HG03571 (cell line): ENCODE measurements at regions not wholly inside any gene's neighbourhood (a gene's known extent, or its start where the extent isn't known, plus 50 kb on each side); places are given as distances from the start of the nearest gene placed in this dataset.

Experiments used
- ATAC-seq: cut with Tn5 transposase; IDR thresholded peaks from one replicate; pipeline ENCODE4 v1.9.1; 2021; ENCODE audit not compliant: unreplicated experiment

DNA sequence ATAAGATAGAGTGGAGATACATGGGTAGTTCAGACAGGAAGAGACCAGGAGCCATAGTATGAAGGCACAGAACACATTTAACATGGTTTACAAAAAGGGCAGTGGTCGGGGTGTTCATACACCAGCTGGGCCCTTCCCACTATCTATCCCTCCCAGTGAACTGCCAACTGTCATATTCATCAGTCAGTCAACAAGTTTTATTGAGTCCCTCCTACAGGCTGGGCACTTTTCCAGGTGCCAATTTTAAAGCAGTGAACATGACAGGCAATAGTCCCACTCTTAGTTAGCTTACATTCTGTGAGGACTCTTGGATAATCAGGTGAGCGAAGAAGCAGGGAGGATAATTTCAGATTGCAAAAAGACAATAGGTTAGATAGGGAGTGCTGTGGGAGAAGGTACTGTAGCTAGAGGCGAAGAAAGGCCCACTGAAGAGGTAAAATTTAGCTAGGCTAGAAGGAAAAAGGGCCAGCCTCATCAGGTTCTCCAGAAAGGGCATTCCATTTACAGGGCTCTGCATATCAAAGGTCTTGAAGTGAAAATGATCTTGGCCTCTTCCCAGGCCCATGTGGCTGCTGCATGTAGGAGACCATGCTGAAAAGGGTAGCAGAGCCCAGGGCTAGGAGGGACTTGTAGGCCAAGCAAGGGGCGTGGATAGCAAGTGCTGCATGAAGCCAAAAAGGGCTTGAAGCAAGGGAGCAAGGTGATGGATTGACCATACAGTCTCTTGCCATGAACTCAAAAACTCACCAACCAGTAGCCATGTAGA lies 274.7 kb upstream of the SNX7 start:
- no peak for ATAC-seq

DNA sequence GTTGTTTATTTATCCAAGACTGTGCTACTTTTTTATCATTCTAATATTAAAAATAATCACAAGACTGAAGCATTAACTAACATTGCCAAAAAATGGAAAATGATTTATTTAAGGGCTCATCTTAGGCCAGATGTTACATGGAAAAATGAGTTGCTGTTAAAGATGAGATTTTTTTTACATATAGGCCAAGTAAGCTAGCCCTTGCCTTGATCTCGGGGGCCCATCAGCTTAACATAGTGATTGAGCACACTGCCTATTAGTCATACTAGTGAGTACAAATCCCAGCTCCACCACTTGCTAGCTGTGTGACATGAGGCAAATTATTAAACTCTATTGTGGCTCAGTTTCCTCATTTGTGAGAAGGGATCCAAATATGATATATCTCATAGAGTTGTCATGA lies 275.9 kb upstream of the SNX7 start:
- no peak for ATAC-seq

DNA sequence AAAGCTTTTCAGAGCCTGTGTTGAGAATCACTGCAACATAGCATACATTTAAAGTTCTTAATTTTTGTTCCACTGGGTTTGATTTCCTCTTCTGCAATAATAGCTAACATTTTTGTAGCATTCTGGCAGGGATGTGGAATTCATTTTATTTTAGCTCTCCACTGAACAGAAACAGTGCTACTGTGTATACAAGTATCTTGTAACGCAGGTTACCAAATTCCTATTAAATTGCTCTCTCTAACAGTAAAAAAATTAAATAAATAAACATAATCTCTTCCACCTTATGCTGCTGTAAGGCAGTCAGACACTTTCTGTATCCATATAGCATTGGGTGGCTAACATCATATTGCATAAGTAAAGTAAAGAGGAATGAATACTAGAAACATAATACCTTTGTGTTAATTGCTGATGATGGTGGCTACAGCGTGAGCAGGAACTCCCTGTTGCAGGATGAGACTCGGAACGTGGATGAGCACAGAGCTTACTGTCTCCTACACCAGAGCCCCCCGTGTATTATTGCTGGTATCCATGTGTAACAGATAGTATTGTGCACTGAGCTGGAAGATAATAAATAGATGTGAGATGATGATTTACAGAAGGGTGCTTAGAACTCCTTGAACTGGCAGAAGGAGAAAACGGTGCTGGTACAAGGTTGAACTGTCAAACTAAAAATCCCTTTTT lies 276.9 kb upstream of the SNX7 start:
- ATAC-seq: no peak

DNA sequence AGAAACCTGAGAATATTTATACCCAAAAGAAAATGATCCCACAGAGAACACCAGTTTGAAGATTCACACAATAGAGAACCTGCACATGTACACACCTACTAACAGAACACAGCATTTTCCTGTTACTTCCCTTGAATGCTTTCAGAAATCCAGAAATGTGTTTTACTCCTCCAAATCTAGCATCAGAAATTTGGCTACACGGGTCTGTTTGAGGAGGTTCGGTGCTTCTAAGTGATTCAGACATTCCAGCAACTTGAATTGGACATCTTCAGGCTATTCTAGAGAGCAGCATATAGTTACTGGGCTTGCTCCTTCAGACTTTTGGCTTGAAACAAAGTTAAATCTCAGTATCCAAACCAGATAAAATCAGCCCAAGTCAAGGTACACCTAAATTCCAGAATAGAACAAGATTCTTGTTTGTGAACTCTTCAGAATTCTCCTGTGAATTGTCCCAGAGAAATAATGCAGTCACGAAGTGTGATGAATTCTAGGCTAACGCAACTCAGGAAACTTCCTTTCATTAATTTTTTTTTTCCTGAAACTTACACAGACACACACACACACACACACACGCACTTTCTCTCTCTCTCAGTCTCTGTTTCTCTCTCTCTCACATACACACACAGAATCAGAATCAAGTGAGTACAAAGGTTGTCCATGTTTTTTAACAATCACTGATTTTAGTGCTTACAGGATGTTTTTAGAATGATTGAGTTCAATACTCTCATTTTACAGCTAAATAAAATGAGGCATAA lies 278.4 kb upstream of the SNX7 start:
- ATAC-seq: no peak

DNA sequence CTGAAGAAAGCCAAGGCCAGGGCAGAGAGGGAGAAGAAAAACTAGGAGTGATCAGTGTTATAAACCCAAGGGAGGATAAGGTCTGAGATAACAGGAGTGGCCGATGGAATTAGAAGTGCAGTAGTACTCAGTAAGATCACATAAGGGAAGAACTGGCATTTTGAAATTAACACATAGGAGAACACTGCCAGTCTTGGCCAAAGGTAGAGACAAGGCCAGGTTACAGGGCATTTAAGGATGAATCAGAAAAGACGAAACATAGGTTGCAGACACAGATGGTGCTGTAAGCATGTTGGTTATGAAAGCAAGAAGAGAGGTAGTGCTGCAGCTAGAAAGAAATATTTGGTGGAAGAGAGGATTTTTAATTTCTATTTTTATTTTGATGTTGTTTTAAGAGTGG lies 278.9 kb upstream of the SNX7 start:
- ATAC-seq: no peak

DNA sequence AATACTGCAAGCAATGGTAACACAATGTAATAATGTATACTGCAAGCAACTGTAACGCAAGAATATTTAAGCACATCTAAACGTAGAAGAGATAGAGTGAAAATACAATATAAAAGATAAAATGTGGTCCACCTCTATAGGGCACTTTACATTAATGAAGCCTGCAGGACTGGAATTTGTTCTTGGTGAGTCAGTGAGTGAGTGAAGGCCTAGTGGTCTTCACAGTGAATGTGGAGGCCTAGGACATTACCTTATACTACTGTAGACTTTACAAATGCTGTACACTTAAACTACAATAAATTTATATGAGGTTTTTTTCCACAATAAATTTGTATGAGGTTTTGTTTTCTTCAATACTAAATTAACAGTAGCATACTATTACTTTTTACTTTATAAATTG lies 287.4 kb upstream of the SNX7 start:
- ATAC-seq: no peak

DNA sequence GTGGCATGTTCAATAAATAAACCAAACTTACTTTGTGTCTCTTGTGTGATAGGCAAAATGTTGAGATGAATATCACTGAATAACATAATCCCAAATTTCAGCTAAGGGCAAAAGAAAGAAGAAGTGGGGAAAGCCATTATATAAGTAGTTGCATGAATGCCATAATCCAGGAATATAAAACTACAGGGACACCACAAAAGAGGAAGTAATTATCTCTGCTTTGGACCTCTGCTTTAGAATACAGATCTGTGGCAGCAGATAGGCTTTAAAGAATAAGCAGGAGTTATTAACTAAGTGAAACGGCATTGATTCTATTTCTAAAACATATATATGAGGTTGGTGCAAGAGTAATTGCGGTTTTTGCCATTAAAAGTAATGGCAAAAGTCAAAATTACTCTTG lies 288.5 kb upstream of the SNX7 start:
- ATAC-seq: no peak

DNA sequence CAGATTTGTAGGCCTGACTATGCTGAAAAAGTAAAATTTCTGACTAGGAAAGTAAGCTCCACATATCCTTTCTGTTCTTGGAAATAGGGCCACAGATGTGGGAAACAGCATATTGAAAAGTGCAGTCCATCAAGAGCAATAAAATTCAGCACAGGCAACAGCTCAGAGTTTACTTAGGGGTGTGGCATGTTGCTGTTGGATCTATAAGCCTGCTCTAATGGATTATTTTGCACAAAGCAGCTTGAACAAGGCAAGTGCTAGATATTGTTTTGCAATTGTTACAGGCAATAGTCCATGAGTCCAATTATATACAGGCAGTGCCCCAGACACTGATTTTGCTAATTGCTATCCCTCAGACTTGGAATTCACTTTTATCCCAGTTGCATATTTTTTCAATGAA lies 289.8 kb upstream of the SNX7 start:
- no peak for ATAC-seq

DNA sequence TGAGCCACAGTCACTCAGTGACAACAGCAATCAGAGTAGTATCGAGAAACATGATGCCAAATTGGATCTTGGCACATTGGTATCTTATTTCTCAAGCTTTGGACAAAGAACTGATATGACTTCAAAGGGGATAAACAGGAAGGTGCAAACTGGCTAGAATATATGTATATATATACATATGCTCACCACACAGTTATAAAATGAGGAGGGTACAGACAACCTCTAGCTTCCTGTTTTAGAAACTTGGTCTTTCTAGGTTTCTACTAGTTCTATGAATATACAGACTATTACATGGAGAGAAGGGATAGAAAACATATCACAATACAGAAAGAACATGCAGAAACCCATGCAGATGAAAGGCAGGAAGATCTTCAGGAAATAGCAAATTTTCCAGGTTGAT lies 292.1 kb upstream of the SNX7 start:
- ATAC-seq: no peak

DNA sequence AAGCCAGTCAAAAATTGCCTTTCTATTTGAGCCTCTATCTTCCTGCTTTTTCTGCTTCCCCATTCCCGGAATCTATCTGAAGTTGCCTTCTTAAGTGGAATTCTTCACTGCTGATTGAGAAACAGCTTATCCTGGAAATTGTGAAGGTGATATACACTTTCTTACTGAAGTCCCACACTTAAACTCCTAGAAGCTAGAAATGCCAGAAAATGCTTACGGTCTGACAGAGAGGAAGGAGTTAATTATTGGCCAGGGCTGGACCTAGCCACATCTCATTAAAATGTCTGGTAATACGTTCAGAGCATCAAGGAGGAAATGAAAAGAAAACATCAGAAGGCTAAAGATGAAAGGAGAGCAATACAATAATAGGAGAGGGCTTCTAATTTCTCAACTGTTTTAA lies 292.5 kb upstream of the SNX7 start:
- ATAC-seq: no peak

DNA sequence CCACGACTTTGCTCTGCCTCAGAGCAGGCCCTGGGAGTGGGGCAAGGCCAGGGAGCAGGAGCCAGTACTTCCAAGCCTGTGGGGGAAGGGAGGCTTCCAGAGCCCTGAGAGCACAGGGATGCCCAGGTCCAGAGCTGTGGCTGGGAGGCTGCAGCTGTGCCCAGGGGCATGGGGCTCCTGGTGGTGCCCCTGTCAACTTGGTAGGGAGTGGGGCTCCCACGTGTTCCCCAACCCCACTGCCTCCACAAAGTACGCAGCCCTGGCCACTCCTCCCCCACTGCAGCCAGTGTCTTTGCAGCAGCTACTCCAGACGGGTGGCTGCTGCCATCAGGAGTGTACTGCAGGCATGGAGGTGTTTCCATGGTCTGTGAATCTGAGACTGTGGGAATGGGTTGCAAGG lies 294.1 kb upstream of the SNX7 start:
- no peak for ATAC-seq

DNA sequence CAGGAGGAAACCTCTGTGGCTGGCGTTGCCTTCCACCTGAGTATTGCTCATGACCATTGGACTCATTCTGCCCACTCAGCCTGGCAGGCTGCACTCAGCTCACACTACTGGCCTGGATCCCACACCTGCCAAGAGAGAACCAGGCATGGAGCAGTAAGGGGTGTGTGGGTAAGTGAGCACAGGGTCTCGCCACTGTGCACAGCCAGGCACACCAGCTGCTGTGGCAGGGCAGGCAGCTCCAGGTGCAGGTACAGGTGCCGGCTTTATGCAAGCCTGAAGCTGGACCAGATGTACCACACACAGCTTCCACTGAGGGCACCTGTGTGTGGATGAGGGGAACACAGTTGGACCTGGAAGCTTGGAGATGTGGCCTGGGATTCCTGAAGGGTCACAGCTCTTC lies 295.2 kb upstream of the SNX7 start:
- ATAC-seq: no peak

DNA sequence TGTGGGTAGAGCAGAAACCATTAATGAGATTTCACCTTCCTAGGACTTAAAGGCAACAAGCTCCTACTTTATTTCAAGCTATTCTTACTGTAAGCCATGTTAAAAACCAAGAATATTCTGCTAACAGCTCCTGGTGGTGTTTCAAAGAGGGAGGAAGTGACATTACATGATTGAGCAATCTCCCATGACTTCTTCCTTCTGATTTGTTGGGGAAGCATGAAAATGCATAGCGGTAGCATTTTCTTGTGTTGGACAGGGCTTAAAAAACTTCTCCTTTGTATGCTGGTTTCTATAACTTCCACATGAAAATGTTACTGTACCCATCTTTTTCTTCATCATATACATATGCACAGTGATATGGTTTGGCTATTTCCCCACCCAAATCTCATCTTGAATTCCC lies 297.0 kb upstream of the SNX7 start:
- ATAC-seq: no peak

DNA sequence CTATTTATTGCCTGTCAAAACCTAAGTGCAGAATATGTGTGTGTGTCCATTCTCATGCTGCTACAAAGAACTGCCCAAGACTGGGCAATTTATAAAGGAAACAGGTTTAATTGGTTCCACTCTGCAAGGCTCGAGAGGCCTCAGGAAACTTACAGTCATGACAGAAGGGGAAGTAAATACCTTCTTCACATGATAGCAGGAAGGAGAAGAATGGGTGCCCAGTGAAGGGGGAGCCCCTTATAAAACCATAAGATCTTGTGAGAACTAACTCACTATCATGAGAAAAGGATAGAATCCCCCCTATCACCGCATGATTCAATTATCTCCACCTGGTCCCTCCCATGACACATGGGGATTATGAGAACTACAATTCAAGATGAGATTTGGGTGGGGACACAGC lies 300.7 kb upstream of the SNX7 start:
- ATAC-seq: no peak

DNA sequence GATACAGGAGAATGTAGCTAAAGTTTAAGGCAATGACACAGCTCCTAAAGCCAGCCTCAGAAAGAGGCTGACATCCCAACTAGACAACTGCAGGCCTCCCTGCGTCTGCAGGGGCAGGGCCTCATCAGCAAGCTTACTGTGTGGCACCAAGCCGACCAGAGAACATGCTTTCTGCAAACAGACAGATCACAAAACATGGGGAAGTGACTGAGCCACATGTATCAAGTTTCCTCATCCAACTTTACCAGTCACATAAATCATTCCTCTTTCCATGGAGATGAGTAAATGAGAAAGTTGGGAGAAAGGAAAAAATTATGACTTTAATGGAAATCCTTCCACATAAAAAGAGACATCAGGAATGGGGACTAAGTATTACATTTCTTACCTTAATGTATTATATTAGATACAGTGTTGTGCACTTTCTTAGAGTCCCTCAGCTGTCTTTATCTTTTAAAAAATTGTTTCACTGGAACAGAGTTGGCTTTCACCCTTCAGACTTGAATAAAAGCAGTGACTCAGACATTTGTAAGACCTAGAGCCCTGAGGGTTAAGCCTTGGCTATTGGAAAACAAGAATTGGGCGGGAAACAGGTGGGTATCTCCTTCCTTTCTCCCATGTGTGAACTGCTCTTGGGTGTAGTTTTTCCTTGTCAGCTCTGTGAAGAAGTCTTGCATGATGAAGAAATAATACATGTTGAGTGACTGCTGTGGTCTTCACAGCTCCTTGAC lies 305.7 kb upstream of the SNX7 start:
- ATAC-seq: no peak

DNA sequence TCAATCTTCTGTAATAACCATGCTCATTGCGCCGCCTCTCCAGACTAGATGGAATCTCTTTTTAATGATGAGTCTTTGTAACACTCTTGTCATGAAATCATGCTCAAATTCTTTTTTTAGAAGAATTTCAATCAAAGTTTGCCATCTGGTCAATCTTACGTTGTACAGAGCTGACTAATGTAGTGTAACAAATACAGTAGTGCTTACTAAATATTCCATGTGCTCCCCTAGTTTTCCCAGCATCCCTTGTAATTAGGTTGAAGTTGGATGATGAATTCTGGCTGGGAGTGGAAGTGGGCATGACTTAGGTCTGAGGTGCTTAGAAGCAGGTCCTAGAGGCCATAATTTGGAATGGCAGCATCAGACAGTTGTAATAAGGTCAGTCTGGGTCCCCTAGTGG lies 309.1 kb upstream of the SNX7 start:
- ATAC-seq: no peak

DNA sequence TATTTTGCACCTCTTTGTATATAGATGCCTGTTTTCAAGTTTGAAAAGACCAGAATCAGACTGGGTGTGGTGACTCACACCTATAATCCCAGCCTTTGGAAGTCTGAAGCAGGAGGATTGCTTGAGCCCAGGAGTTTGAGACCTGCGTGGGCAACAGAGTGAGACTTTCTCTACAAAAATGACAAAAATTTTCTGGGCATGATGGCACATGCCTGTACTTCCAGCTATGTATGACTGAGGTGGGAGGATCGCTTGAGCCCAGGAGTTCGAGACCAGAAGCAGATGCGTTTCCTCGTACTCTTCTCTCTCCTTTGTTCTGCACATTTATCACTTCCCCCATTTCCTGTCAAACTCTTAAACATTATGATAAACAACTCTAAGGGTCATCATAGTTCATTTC lies 310.0 kb upstream of the SNX7 start:
- no peak for ATAC-seq

DNA sequence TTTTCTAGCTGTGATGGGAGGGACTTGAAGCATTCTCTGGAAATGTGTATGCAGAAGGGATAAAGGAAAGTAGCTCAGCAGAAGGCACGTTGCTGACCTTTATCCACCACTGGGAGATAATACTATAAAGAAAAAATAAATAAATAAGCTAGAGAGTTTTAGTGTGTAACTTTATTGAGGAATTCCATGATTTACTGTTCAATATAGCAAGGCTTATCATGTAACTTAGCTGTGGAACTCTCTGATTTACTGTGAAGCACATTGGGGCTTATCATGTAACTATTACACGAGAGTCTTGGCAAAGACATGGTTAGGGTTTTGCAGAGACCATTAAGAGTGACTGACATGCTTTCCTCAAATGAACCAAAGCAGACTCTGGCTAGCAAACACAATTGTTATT lies 316.1 kb upstream of the SNX7 start:
- ATAC-seq: no peak

DNA sequence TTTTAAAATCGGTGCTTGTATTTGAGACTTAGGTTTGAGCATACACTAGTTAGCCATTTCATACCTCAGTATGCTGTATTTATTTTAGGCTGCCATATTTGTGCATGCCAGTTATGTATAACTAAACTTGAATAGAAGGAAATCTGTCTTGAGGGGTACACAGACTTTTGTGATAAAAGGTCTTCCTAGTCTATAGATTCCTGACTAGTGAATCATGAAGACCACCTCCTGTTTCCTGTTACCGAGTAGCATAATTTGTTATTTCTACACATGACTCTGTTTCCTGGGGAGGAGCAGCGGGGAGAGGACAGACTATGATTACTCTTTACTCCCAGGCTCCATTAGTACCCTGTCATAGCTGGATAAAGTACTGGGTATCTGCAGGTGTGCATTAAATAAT lies 316.8 kb upstream of the SNX7 start:
- ATAC-seq: no peak

DNA sequence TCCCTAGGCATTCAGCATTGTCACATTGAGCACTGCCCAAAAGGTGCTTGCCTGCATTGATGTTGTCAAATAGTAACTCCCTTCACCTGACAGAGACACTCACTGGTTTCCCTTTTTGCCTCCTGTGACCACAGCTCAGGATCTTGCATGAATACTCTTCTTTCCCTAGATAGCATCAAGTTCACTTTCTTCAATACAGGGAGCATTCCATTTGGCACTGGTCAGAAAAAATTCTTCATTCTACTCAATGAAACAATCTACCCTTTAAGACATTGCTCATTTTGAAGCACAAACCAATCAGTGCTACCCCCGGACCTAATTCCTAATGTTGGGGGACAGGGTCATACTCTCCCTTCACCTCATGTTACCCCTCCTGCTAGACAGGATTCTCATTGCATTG lies 319.0 kb upstream of the SNX7 start:
- no peak for ATAC-seq

DNA sequence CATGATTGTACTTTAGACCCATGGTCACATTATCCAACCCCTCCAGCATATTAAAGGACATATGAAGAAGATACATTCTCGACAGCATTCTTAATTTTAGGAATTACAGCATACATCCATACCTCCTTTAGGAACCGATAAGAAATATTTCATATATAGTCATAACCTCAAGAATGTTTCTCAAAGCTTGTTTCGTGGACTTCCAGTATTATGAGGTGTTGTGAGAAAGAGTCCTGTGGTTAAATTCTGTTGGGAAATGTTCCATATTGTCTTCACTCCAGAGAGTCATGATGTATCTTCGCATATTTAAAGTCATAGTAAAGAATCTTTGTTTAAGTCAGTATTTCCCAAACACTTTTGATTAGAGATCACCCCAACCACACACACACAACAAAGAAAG lies 321.0 kb upstream of the SNX7 start:
- no peak for ATAC-seq
